ENCODE measurements at regions not wholly inside any gene's neighbourhood (a gene's known extent, or its start where the extent isn't known, plus 50 kb on each side); places are given as distances from the start of the nearest gene placed in this dataset.

GRCh38 chr10:60681103-60681502 lies 97.2 kb upstream of the CDK1 start:
- TF ChIP-seq CTCF (IDR thresholded peaks at IDR 0.05), result no peak
- TF ChIP-seq EP300 (IDR thresholded peaks at IDR 0.05), result no peak
- no peak for TF ChIP-seq POLR2A (IDR thresholded peaks at IDR 0.05)

Data from ovary (tissue), 3 donors.